ENCODE measurements at regions not wholly inside any gene's neighbourhood (a gene's known extent, or its start where the extent isn't known, plus 50 kb on each side); places are given as distances from the start of the nearest gene placed in this dataset.

DNA sequence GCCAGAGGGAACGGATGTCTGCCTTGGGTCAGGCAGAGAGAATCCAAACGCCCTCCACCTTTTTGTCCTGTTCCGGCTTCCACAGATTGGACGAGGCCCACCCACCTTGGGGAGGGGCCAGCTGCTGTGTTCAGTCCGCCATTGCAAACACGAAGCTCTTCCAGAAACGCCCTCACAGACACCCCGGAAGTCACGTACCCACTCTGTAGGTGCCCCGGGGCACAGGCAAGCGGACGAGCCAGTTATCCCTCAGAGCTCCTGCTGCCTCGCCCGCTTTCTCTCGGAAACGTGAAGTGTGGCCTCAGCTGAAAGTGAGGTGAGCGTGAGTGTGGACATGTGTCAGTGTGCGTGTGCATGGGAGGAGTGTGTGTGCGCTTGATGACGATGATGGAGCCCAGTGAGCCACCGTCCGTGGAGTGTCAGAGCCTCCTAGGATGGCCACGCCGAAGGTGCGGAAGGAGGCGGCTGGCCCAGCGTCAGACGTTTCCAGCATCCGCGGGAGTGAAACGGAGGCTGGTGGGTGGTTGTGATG, 869.2 kb downstream of the TBC1D22A start:
- no peak for DNase-seq (ENCODE audit: low spot score)

- no peak for DNase-seq (ENCODE audit: low spot score)
Measured at GRCh38 chr22:47630741-47631534, 868.5 kb downstream of the TBC1D22A start.

- no peak for DNase-seq (ENCODE audit: low spot score)
Measured at GRCh38 chr22:47629791-47630655, 867.6 kb downstream of the TBC1D22A start.

- DNase-seq (ENCODE audit: low spot score) = no peak
Measured at GRCh38 chr22:47629273-47629711, 866.8 kb downstream of the TBC1D22A start.

- DNase-seq (ENCODE audit: low spot score) = no peak
Measured at GRCh38 chr22:47628477-47629272, 866.2 kb downstream of the TBC1D22A start.

GRCh38 chr22:47627556-47628253, 865.3 kb downstream of the TBC1D22A start:
- no peak for DNase-seq (ENCODE audit: low spot score)

- DNase-seq (ENCODE audit: low spot score) = no peak
Measured at GRCh38 chr22:47626428-47627390, 864.3 kb downstream of the TBC1D22A start.

- no peak for DNase-seq (ENCODE audit: low spot score)
Measured at GRCh38 chr22:47625531-47626427, 863.3 kb downstream of the TBC1D22A start.

DNA sequence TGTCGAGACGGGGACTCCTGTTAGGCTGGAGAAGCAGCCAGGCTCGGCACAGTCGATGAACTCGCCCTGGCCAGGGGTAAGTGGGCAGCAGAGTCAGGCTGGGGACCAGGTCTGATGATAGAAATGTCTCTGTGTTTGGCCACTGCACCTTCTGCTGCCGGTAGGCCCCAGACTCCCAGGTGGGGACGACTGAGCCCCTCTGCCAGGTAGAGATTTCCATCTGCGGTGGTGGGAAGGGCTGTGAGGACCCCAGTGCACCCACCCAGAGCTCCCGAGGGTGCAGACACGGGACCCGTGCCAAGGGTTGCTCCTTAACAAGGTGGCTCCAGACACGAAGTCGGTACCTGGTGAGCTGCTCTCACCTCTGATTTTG, 862.5 kb downstream of the TBC1D22A start:
- no peak for DNase-seq (ENCODE audit: low spot score)

DNA sequence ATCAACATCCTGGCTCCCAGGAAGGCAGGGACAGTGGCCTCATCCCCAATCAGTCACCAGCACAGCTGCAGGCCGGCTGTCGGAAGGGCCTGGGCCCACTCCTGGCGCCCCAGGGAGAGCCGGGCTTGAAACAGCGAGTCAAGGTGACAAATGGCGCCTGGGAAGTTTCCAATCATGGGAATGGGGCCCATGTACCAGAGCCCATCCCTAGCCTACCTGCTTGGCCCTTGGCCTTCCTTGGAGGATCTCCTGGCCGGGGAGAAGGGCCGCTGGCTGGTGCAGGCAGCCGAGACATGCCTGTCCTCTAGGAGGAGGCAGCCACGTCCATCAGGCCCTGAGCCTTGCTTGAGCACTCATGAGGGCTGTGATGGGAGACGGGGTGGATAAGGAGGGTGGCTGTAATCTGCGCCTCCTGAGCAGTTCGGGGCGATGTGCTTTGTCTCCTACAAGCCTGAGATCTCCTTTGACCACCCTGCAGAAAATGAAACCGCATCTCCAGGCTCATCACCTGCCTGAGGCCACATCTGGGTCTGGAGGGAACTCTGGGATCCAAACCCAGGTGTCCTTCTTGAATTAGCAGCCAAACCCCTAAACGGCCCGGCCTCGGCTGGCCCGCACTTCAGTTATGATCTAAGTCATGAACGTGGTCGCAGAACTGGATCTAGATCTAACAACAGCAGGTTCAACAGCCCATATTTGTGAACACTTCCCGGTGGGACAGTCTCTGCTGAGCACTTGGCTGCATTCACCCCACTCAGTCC, 862.0 kb downstream of the TBC1D22A start:
- DNase-seq (ENCODE audit: low spot score) = no peak

- no peak for DNase-seq (ENCODE audit: low spot score)
Measured at GRCh38 chr22:47623763-47624148, 861.3 kb downstream of the TBC1D22A start.

DNA sequence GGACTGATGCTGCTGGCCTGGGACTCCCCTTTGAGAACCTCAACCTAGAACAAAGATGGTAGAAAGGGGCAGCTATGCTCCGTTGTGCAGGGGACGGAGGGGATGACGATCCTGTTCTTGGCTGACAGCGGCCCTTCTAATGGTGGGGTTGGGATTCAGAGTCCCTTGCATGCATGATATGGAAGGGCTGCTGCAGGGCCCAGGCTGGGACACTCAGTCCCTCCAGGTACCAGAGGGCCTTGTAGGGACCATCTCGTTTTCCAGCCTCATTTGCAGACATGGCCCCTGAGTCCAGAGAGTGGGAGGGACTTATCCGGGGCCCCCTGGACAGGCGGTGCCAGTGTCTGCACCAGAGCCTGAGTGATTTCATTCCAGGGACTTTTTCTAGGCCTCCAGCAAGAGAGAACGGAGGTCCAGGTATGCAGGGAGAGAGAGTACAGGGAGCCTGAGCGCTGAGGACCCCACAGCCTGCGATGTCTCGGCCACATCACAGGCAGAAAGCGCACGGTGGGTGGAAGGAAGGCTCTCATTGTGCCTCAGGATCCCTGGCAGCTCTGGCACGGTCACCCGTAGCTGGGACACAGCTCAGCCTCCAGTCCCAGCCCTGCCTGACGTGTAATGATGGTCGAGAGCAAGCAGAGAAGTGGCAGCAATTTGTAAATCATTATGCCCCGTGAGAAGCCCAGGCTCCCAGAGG, 860.8 kb downstream of the TBC1D22A start:
- no peak for DNase-seq (ENCODE audit: low spot score)

DNA sequence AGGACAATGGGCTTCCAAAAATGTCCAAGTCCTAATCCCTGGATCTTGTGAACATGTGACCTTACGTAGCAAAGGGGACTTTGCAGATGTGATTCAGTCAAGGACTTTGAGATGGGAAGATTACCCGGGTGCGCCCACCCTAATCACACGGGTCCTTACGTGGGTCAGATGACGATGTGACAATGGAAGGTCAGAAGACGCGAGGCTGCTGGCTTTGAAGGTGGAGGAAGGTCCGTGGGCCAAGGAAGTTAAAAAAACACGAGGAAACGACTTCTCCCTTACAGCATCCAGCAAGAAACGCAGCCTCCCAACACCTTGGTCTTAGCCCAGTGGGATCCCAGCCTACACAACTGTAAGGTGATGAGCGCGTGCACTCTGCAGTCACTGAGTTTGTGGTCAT, 860.1 kb downstream of the TBC1D22A start:
- no peak for DNase-seq (ENCODE audit: low spot score)

DNA sequence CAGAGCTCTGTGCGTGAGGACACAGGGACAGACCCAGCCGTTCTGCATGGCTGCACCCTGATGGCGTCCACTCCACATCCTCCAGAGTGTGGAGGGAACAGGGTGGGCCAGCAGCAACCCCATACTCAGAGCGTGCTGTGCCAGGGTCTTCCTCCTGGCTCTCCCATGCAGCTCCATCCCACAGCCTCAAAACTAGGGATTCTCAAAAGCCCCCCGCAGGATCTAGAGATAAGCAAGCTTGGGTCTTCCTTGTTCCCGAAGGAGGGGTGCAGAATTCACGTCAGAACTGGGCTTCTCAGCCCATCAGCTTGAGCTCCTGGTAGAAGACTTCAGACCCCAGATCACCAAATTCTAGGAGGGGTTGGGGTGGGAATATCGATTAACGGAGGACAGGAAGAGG, 858.8 kb downstream of the TBC1D22A start:
- no peak for DNase-seq (ENCODE audit: low spot score)

DNA sequence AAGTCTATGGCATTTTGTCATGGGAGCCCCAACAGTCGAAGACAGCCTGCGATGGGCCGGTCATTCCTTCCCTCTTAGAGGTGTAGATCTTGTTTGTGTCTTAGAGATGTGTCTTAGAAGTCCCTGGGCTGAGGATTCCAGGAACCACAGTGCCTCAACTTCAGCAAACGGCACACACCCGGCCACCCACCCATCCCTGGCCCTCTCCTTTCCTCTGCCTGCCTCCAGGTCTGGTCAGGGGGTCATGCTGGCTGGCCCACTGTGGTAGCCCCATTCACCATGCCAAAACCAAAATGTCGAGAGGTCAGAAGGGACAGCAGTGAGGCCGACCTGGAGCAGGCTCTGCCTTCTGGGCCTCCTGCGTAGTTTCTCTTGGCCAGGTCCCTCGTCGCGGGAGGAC, 857.9 kb downstream of the TBC1D22A start:
- DNase-seq (ENCODE audit: low spot score) = no peak

DNA sequence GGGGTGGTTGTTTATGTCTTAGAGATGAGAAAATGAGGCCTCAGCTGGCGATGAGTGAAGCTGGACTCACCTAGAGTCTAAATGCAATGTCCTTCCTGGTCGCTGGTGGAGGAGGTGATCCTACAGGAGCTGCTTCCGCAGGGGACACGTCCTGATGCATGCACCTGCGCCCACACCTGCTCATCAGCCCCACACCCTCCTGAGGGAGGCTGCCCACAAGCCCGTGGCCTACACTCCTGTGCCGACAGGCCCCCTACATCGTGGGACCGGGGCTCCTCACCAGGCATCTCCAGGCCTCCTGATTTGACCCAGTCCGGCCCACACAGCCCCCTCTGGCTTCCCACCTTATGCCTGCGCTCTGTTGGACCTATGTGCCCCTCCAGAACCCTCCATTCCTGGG, 857.2 kb downstream of the TBC1D22A start:
- no peak for DNase-seq (ENCODE audit: low spot score)

GRCh38 chr22:47618180-47619010, 855.9 kb downstream of the TBC1D22A start:
- DNase-seq (ENCODE audit: low spot score) = no peak
